Right ventricle myocardium inferior (tissue), 1 donor: ENCODE measurements at regions not wholly inside any gene's neighbourhood (a gene's known extent, or its start where the extent isn't known, plus 50 kb on each side); places are given as distances from the start of the nearest gene placed in this dataset.

Experiments
- ATAC-seq: fragments of 200-7000 bp; cut with Tn5 transposase; one replicate; pipeline ENCODE4 v1.9.1; 2020; ENCODE audit warnings: mild to moderate bottlenecking, moderate library complexity
- DNase-seq: peaks from one replicate; pipeline ENCODE4 v3.0.0; 2021; ENCODE audit errors: missing footprints
- intact Hi-C: fragments of 100-400 bp; cut with DNase I; formaldehyde crosslinking; loops from one replicate; pipeline ENCODE4 v1.11.0; 2022
- donor health status: DM: no; HTN: yes; CAD: no; lungs with severe emphysema.

GRCh38 chr15:31517711-31518110 is 191.1 kb downstream of the KLF13 start:
- ATAC-seq (no peak), DNase-seq (no peak)
- intact Hi-C loops: no loop called here

GRCh38 chr15:31522028-31522427 is 195.4 kb downstream of the KLF13 start:
- DNase-seq (no peak), ATAC-seq (no peak)
- intact Hi-C loops: no loop called here

GRCh38 chr15:31523027-31523654 is 196.5 kb downstream of the KLF13 start:
- ATAC-seq (no peak), DNase-seq (peak; percentile 53)
- intact Hi-C loops: no loop called here

- DNase-seq: peak; percentile 21
- no peak for ATAC-seq
- intact Hi-C loops: no loop called here
Observed at GRCh38 chr15:31523655-31524049, 197.0 kb downstream of the KLF13 start.

GRCh38 chr15:31525185-31525695 is 198.6 kb downstream of the KLF13 start:
- no peak for ATAC-seq
- peak; percentile 50 for DNase-seq
- intact Hi-C loops: no loop called here

DNA sequence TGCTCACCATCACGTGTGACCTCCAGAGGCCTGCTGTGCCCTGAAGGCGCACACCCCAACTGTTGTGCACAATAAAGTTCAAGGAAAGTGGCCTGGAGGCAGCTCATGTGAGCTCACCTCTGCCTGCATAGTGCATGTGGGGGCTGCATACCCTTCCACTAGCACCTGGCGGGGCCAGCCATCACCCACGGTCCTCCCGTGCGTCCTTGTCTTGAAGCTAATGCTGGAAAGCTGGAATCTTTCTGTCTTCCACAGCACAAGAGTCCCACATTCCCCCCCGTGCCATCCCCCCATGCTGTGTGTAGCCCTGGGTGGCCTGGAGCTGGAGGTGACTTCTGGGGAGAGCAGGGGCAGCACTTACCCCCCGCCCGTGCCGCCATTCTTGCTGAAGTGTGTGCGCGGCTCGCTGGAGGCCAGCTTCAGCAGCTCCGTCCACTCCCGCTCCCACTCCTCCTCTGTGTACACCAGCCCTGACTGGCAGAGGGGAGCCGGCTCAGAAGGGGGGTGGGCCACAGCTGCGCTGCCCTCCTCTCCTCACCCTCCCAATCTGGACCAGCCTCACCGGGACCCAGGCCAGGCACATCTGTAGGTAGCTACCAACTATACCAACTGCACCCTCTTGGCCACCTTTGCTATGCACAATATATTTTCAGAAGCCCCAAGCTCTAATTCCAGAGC is 199.5 kb downstream of the KLF13 start:
- intact Hi-C loops: no loop called here
- ATAC-seq (no peak), DNase-seq (no peak)

DNA sequence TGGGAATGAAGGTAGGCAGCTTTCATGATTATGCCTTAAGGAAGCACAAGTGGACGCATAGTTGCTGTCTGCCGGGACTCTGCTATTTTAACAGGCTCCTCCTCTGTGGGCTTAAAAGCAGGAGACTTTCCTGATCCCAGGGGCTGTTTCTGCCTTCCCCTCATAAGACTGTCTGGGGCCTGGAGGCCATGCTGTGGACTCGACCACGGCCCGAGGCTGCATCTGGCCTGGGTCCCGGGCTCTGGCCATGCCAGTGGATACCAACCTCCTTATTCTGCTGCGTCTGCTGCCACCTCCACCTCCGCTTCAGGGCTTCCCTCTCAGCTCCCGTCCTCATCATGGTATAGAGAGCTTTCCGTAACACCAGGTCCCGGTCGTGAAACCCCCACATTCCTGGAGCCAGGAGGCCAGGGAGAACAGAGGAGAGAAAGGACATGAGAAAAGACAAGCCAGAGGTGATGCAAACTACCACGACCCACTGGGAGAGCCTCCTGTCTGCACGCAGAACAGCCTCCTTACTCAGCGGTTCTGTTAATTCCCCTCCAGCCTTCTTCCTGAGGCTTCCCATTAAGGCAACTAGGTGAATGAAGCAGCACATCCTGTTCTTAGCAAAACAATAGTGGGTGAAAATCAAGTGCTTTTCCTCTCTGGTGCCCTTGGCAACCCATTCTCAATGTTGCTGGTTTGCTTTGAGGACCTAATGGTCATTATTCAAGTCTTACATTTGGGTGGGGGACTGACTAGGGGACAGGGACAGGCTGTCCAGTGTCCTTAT is 200.5 kb downstream of the KLF13 start:
- ATAC-seq: no peak
- intact Hi-C loops: no loop called here
- DNase-seq: no peak

DNA sequence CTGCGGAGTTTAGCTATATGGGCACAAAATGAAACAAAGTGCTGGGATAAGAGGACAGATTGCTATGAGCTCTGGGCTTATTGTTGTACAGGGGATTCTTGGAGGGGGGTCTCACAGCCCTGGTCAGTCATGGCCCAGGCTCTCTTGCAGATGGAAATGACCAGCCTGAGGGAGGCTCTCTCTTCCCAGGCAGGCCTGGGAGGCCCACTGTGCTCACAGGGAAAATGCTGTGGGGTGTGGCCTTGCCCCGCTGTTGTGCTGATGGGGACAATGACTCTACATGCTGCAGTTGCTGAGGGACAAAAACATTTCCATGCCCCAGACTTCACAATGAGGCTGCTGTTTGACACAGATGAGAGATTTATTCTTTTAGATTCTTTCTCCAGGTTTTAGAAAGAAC is 202.2 kb downstream of the KLF13 start:
- ATAC-seq: no peak
- intact Hi-C loops: no loop called here
- no peak for DNase-seq

DNA sequence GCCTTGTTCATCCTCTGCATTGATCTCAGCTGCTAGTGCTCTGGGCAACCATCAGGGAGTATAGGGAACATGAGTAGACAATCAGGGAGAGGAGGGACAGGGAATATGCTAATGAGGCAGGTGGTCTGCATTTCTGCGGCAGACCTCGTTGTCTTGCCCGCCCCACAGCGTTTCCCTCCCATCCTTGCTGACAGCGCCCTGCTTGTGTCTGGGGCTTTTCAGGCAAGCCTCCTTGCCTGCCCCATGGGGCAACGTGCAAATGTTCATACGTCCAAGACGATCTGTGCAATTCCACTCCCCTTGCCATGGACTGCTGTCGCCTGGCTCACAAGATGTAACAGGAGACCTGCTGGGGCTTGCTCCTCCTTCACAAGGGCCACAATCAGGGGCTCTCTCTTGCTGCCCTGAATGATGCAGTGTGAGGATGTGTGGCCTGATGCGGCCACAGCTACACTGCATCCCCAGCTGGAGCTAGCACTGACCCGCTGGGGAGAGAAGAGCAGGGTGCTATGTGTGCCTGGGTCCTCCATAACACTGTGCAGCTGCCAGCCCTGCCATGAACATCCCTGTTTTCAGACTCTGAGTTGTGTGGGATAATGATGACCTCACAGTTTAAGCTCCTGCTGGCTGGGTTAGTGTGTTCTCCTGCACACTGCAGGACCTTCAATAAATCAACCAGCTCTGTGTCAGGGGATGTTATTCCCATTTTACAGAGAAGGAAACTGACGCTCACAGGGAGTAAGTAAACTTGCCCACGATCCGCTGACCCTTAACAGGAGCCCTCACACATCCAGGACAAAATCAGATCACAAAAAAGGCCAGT is 211.3 kb downstream of the KLF13 start:
- ATAC-seq (no peak), DNase-seq (no peak)
- intact Hi-C loops: no loop called here

DNA sequence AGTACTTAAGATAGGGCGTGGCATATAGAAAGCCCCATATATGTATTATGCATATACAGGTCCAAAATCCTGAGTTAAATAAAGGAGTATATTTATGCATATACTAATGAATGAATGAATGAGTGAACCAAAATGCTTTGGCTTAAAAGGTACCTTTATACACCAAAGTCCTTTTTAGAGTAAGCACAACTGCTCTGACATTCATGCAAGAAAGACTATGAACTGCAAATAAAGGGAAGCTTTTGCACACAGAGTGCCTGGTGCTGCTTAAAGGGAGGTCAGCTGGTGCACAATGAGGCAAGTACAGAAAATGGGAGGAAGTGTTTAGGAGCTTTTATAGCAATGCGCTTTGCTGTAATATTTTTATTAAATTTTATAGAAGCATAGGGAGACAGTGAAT is 214.0 kb downstream of the KLF13 start:
- no peak for DNase-seq
- no peak for ATAC-seq
- intact Hi-C loops: no loop called here

- no peak for DNase-seq
- intact Hi-C loops: no loop called here
- ATAC-seq: no peak
Observed at GRCh38 chr15:31544361-31544760, 217.7 kb downstream of the KLF13 start.

DNA sequence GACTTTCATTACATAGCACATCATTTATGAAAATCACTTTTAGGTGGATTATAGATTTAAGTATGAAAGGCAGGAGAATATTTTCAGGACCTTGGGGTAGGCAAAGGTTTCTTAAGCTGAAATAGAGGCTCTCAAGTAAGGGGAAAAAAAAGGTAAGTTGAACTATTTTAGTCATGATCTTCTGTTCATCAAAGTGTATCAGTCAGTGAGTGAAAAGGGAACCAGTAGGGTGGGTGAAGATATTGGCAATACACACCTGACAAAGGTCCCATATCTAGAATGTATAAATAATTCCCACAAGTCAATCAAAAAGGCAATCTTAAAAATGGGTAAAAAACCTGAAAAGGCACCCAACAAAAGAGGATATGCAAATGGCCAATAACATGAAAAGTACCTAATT is 218.6 kb downstream of the KLF13 start:
- no peak for DNase-seq
- intact Hi-C loops: no loop called here
- no peak for ATAC-seq

GRCh38 chr15:31550211-31550977 is 223.8 kb downstream of the KLF13 start:
- intact Hi-C loops: loop anchor here (10.0 kb wide), 1 partner anchor 46 kb away; no protein-coding TSS in a partner anchor
- DNase-seq: no peak
- no peak for ATAC-seq

DNA sequence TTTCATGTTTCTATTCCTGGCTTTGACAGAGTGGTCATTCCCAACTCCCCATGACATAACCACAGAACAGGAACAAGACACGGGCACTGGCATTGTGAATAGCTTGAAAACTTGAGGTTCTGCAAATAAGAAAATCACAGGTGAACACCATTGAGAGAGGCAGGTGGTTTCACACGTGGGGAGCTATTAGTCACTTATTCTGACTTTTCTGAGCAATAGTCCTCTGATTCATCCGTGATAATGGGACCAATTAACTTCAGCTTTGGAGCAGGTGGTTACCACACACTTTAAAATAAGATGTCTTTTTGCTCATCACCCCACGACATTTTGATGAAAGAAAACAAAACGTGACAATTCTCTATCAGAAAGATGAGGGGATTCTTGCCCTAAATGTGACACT is 224.7 kb downstream of the KLF13 start:
- intact Hi-C loops: loop anchor here (10.0 kb wide), 1 partner anchor 47 kb away; no protein-coding TSS in a partner anchor
- no peak for DNase-seq
- ATAC-seq: no peak

- ATAC-seq (no peak), DNase-seq (no peak)
- intact Hi-C loops: loop anchor here (10.0 kb wide), 1 partner anchor 48 kb away; no protein-coding TSS in a partner anchor
Observed at GRCh38 chr15:31552482-31553099, 226.0 kb downstream of the KLF13 start.

- intact Hi-C loops: loop anchor here (10.0 kb wide), 1 partner anchor 49 kb away; no protein-coding TSS in a partner anchor
- ATAC-seq (peak; percentile 43), DNase-seq (peak; percentile 79)
Observed at GRCh38 chr15:31554261-31554660, 227.6 kb downstream of the KLF13 start.

DNA sequence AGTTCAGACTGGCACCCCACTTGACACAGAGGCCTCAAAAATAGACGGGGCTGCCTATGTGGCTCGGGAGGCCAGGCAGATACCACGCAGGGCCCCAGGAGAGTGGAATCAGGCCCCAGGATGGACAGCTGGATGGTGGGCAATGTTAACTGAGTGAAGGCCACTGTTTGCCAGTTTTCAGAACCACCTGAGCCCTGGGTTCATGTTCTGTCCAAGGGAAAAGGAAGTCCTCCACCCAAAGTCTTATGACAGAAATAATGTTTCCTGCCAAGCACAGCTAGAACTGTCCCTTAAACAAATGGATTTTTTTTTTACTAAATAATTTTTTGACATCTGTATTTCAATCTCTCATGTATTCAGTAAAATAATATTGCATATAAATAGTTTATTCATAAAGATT is 228.4 kb downstream of the KLF13 start:
- DNase-seq (no peak), ATAC-seq (no peak)
- intact Hi-C loops: loop anchor here (10.0 kb wide), 1 partner anchor 50 kb away; no protein-coding TSS in a partner anchor
